ENCODE measurements at regions not wholly inside any gene's neighbourhood (a gene's known extent, or its start where the extent isn't known, plus 50 kb on each side); places are given as distances from the start of the nearest gene placed in this dataset.

GRCh38 chr4:170231377-170231776, 141.6 kb upstream of the AADAT start:
- DNase-seq (ENCODE audit: low spot score in 2 of 2) = no peak
- intact Hi-C loops (cut with DNase I; ENCODE audit: low total_unique reads) = no loop called here
- no peak for TF ChIP-seq CTCF (IDR thresholded peaks at IDR 0.05)
- no peak for TF ChIP-seq POLR2AphosphoS5 (IDR thresholded peaks at IDR 0.05)
- TF ChIP-seq POLR2A (IDR thresholded peaks at IDR 0.05) = no peak

GRCh38 chr4:170230242-170230641, 140.5 kb upstream of the AADAT start:
- no peaks in the 10 kb centered on the region for H3K9me3 ChIP-seq
- no peak for DNase-seq (ENCODE audit: low spot score in 2 of 2)
- no peaks in the 10 kb centered on the region for H3K4me1 ChIP-seq
- intact Hi-C loops (cut with DNase I; ENCODE audit: low total_unique reads) = no loop called here
- H3K27me3 ChIP-seq = no peaks in the 10 kb centered on the region
- H3K27ac ChIP-seq = no peak overlapping the region
- no peaks in the 10 kb centered on the region for H3K36me3 ChIP-seq
- H3K4me3 ChIP-seq = no peak overlapping the region
- no peak for TF ChIP-seq POLR2A (IDR thresholded peaks at IDR 0.05)
- no peak for TF ChIP-seq CTCF (IDR thresholded peaks at IDR 0.05)
- no peak for TF ChIP-seq POLR2AphosphoS5 (IDR thresholded peaks at IDR 0.05)

More at GRCh38 chr4:170231377-170231776, 141.6 kb upstream of the AADAT start:
- Histone ChIP-seq H3K36me3 (no peaks in the 10 kb centered on the region), H3K27ac (no peak overlapping the region), H3K4me3 (no peak overlapping the region), H3K9me3 (no peaks in the 10 kb centered on the region), H3K27me3 (no peaks in the 10 kb centered on the region), H3K4me1 (no peaks in the 10 kb centered on the region)

GRCh38 chr4:170229006-170229405, 139.2 kb upstream of the AADAT start:
- Histone ChIP-seq H3K4me3 (no peak overlapping the region), H3K4me1 (no peaks in the 10 kb centered on the region), H3K27ac (no peak overlapping the region), H3K27me3 (no peaks in the 10 kb centered on the region), H3K9me3 (no peaks in the 10 kb centered on the region), H3K36me3 (no peaks in the 10 kb centered on the region)
- no peak for DNase-seq (ENCODE audit: low spot score in 2 of 2)
- no peak for TF ChIP-seq CTCF (IDR thresholded peaks at IDR 0.05)
- TF ChIP-seq POLR2A (IDR thresholded peaks at IDR 0.05) = no peak
- no peak for TF ChIP-seq POLR2AphosphoS5 (IDR thresholded peaks at IDR 0.05)
- intact Hi-C loops (cut with DNase I; ENCODE audit: low total_unique reads) = no loop called here

- intact Hi-C loops (cut with DNase I; ENCODE audit: low total_unique reads) = no loop called here
- Histone ChIP-seq H3K4me3 (no peak overlapping the region), H3K27ac (no peak overlapping the region), H3K4me1 (no peaks in the 10 kb centered on the region), H3K36me3 (no peaks in the 10 kb centered on the region), H3K27me3 (no peaks in the 10 kb centered on the region), H3K9me3 (no peaks in the 10 kb centered on the region)
- TF ChIP-seq POLR2A (IDR thresholded peaks at IDR 0.05) (no peak), CTCF (IDR thresholded peaks at IDR 0.05) (no peak), POLR2AphosphoS5 (IDR thresholded peaks at IDR 0.05) (no peak)
- no peak for DNase-seq (ENCODE audit: low spot score in 2 of 2)
These were observed 138.2 kb upstream of the AADAT start for GRCh38 chr4:170227928-170228327.

GRCh38 chr4:170226288-170226687, 136.5 kb upstream of the AADAT start:
- H3K9me3 ChIP-seq = peaks cover 0 to 8% of the 10 kb centered on the region in 2 donors
- TF ChIP-seq CTCF (IDR thresholded peaks at IDR 0.05) = no peak
- no peaks in the 10 kb centered on the region for H3K27me3 ChIP-seq
- intact Hi-C loops (cut with DNase I; ENCODE audit: low total_unique reads) = no loop called here
- H3K4me3 ChIP-seq = no peak overlapping the region
- no peaks in the 10 kb centered on the region for H3K4me1 ChIP-seq
- no peak overlapping the region for H3K27ac ChIP-seq
- H3K36me3 ChIP-seq = no peaks in the 10 kb centered on the region
- DNase-seq (ENCODE audit: low spot score in 2 of 2) = no peak

Measured in breast epithelium (tissue), 4 donors.